HepG2 (cell line): ENCODE measurements at regions not wholly inside any gene's neighbourhood (a gene's known extent, or its start where the extent isn't known, plus 50 kb on each side); places are given as distances from the start of the nearest gene placed in this dataset.

Source experiments
- ATAC-seq: fragments of 200-7000 bp; cut with Tn5 transposase; 3 replicates; pipeline ENCODE4 v1.9.1; 2020; ENCODE audit warnings: mild to moderate bottlenecking, moderate library complexity
- BruUV-seq: library from RNA; stranded (reverse); fragments of 400-500 nt; replicated peaks from 2 replicates; lab custom pipeline; 2021; lab: Mats Ljungman, UMichigan
- CTCF ChIA-PET: fragments of 300-600 bp; formaldehyde crosslinking; extraction: SDS; loops from one replicate; lab custom pipeline; 2021; ENCODE audit warnings: low total read pairs, inconsistent platforms, low intra/inter-chr PET ratio; lab: Yijun Ruan, JAX
- POLR2A ChIA-PET: fragments of 350-600 bp; sonication (Branson Sonifier 250); formaldehyde crosslinking; loops from one replicate; lab custom pipeline; 2020; ENCODE audit warnings: antibody characterized with exemption, inconsistent platforms; lab: Yijun Ruan, JAX
- DNase-seq: peaks from one replicate; pipeline ENCODE4 v3.0.0-alpha.2; 2015; ENCODE audit warnings: low spot score
- FAIRE-seq: peaks from 3 replicates; lab custom pipeline; 2011; peaks lifted over from hg19 to GRCh38; lab: Jason Lieb, UNC
- H2AFZ ChIP-seq: one replicate; pipeline ENCODE4 v1.6.1; 2011; ENCODE audit warnings: low read length, inconsistent platforms
- H3K27ac ChIP-seq: fragments of 300-600 bp; 3 replicates; pipeline ENCODE4 v1.8.0; 2011; ENCODE audit warnings: mixed run types, mild to moderate bottlenecking, mixed read lengths, low read length, inconsistent platforms; ENCODE audit not compliant: insufficient read depth; ENCODE audit errors: extremely low read length
- H3K27me3 ChIP-seq, 2 experiments: fragments of 200-600 bp in 1 of 2; 2 replicates in 1 of 2; 3 replicates in 1 of 2; pipeline versions ENCODE4 v1.6.0 to v1.8.0; 2011; ENCODE audit warnings: low read length in 2 of 2, mild to moderate bottlenecking in 2 of 2, moderate library complexity in 2 of 2, inconsistent platforms in 1 of 2; ENCODE audit not compliant: insufficient read depth in 2 of 2, control insufficient read depth in 1 of 2
- H3K36me3 ChIP-seq, 2 experiments: fragments of 200-600 bp in 1 of 2; replicated peaks in 1 of 2; 2 replicates in 1 of 2; 3 replicates in 1 of 2; pipeline versions ENCODE4 v1.5.1 to v1.8.0; 2011; ENCODE audit warnings: low read length in 2 of 2, inconsistent platforms in 1 of 2; ENCODE audit not compliant: insufficient read depth in 2 of 2, control insufficient read depth in 1 of 2
- H3K4me1 ChIP-seq: 2 replicates; pipeline ENCODE4 v1.5.1; 2012; ENCODE audit warnings: low read length, inconsistent platforms; ENCODE audit not compliant: insufficient read depth
- H3K4me2 ChIP-seq: 2 replicates; pipeline ENCODE4 v1.6.0; 2011; ENCODE audit warnings: low read depth, low read length, inconsistent platforms
- H3K4me3 ChIP-seq, 3 experiments: fragments of 200-600 bp in 1 of 3; sonication (generic), shearing (Covaris generic) in 1 of 3; replicated peaks in 1 of 3; 2 replicates each; pipeline ENCODE4 v1.5.1; 2011 to 2016; ENCODE audit warnings: low read length in 3 of 3, inconsistent platforms in 2 of 3, low read depth in 2 of 3, mild to moderate bottlenecking in 2 of 3, control low read depth in 1 of 3, mixed read lengths in 1 of 3; ENCODE audit not compliant: insufficient read depth in 1 of 3
- H3K79me2 ChIP-seq: one replicate; pipeline ENCODE4 v1.6.1; 2011; ENCODE audit warnings: low read length, inconsistent platforms; ENCODE audit not compliant: insufficient read depth
- H3K9ac ChIP-seq: 2 replicates; pipeline ENCODE4 v1.6.0; 2011; ENCODE audit warnings: mild to moderate bottlenecking, low read depth, low read length, inconsistent platforms; ENCODE audit not compliant: insufficient read depth
- H3K9me3 ChIP-seq: 2 replicates; pipeline ENCODE4 v1.5.1; 2012; ENCODE audit warnings: mild to moderate bottlenecking, low read length
- H4K20me1 ChIP-seq: 2 replicates; pipeline ENCODE4 v1.6.0; 2011; ENCODE audit warnings: inconsistent platforms, mild to moderate bottlenecking, low read length, moderate library complexity; ENCODE audit not compliant: insufficient read depth
- ATF2 ChIP-seq: sonication (generic); formaldehyde crosslinking; IDR thresholded peaks from 2 replicates; pipeline ENCODE4 v1.4.0; 2020; ENCODE audit warnings: missing genetic modification reagents
- CHD2 ChIP-seq: IDR thresholded peaks from 2 replicates; pipeline ENCODE4 v1.6.1; 2011; ENCODE audit warnings: low read depth, low read length, improper control_type of control experiment
- CTCF ChIP-seq: sonication (generic); formaldehyde crosslinking; IDR thresholded peaks from 2 replicates; pipeline ENCODE4 v1.5.0; 2020; ENCODE audit warnings: mild to moderate bottlenecking, missing genetic modification reagents, moderate library complexity
- NR0B2 ChIP-seq: sonication (generic); formaldehyde crosslinking; IDR thresholded peaks from 2 replicates; pipeline ENCODE4 v1.4.0; 2020; ENCODE audit warnings: mild to moderate bottlenecking, missing genetic modification reagents
- SMC3 ChIP-seq: IDR thresholded peaks from 2 replicates; pipeline ENCODE4 v1.6.1; 2011; ENCODE audit warnings: low read length, improper control_type of control experiment
- SP5 ChIP-seq: IDR thresholded peaks from 2 replicates; pipeline ENCODE4 v1.6.1; 2016; ENCODE audit warnings: low read depth, borderline replicate concordance
- TMF1 ChIP-seq: sonication (generic); formaldehyde crosslinking; IDR thresholded peaks from 2 replicates; pipeline ENCODE4 v1.8.1; 2022; ENCODE audit warnings: low read depth, missing genetic modification reagents
- ZNF205 ChIP-seq: IDR thresholded peaks from 2 replicates; pipeline ENCODE4 v1.6.1; 2018; ENCODE audit warnings: missing biosample characterization, missing genetic modification reagents
- ZNF775 ChIP-seq: sonication (generic); formaldehyde crosslinking; IDR thresholded peaks from 2 replicates; pipeline ENCODE4 v1.4.0; 2020; ENCODE audit warnings: missing genetic modification reagents, mild to moderate bottlenecking, moderate library complexity, borderline replicate concordance
- WGBS: methylation state at CpG from one replicate; pipeline ENCODE4 v1.1.6; 2017; ENCODE audit warnings: low lambda C conversion rate; 5-methylcytosine and 5-hydroxymethylcytosine counted together
- in situ Hi-C: cut with HindIII; loops from 2 replicates; pipeline ENCODE4 v1.10.0; 2017; ENCODE audit warnings: low pct_unique_long_range_greater_than_20kb; ENCODE audit not compliant: extremely low pct_ligation_motif_present
- intact Hi-C: fragments of 100-400 bp; cut with micrococcal nuclease; formaldehyde crosslinking; loops from one replicate; pipeline ENCODE4 v1.10.0; 2022; ENCODE audit not compliant: unreplicated experiment

- no peaks in the 10 kb centered on the region for H3K36me3 ChIP-seq
- WGBS = 15% methylated on average over 5 of the region's 5 CpGs
- H3K4me2 ChIP-seq = no peak overlapping the region
- no peaks in the 10 kb centered on the region for H3K9me3 ChIP-seq
- no peaks in the 10 kb centered on the region for H4K20me1 ChIP-seq
- in situ Hi-C loops (no loop called here), intact Hi-C loops (no loop called here)
- no TSS peak for BruUV-seq
- ChIA-PET POLR2A (no interaction called here), CTCF (no interaction called here)
- no peak overlapping the region for H2AFZ ChIP-seq
- no peaks in the 10 kb centered on the region for H3K79me2 ChIP-seq
- peak; percentile 90 for ATAC-seq
- peak; percentile 6 for DNase-seq
- H3K27ac ChIP-seq = no peak overlapping the region
- no peak overlapping the region for H3K4me3 ChIP-seq
- peak; percentile 49 for FAIRE-seq
- H3K9ac ChIP-seq = no peak overlapping the region
- no peak for TF ChIP-seq NR0B2 (CRISPR knock-in tag)
- TF ChIP-seq TMF1 (CRISPR knock-in tag) = no peak
- peak; percentile 36 for TF ChIP-seq CTCF (CRISPR knock-in tag)
- TF ChIP-seq SMC3 = peak; percentile 38; the same call in 1 of the 2 replicates
- TF ChIP-seq, all 625 proteins: peak for 2
- Histone ChIP-seq H3K4me1 (no peaks in the 10 kb centered on the region), H3K27me3 (no peaks in the 10 kb centered on the region)
Observed at GRCh38 chr2:12606472-12607000, 110.2 kb upstream of the TRIB2 start.

GRCh38 chr2:12607971-12608370 lies 108.8 kb upstream of the TRIB2 start:
- H4K20me1 ChIP-seq = no peaks in the 10 kb centered on the region
- H3K79me2 ChIP-seq = no peaks in the 10 kb centered on the region
- CTCF ChIA-PET = no interaction called here
- no peaks in the 10 kb centered on the region for H3K4me1 ChIP-seq
- H3K4me3 ChIP-seq = no peak overlapping the region
- no peaks in the 10 kb centered on the region for H3K27me3 ChIP-seq
- intact Hi-C loops (no loop called here), in situ Hi-C loops (no loop called here)
- H3K9me3 ChIP-seq = no peaks in the 10 kb centered on the region
- no peak overlapping the region for H3K27ac ChIP-seq
- no peak overlapping the region for H2AFZ ChIP-seq
- POLR2A ChIA-PET = no interaction called here
- no peak overlapping the region for H3K4me2 ChIP-seq
- DNase-seq (no peak), FAIRE-seq (no peak), ATAC-seq (no peak)
- no peaks in the 10 kb centered on the region for H3K36me3 ChIP-seq
- no peak for TF ChIP-seq ZNF775 (CRISPR knock-in tag)
- TF ChIP-seq ZNF205 (CRISPR knock-in tag) = no peak
- TF ChIP-seq CHD2 = no peak
- TF ChIP-seq ATF2 (CRISPR knock-in tag) = no peak
- TF ChIP-seq SP5 (CRISPR knock-in tag) = no peak
- WGBS = 57% methylated on average over 3 of the region's 3 CpGs
- no peak overlapping the region for H3K9ac ChIP-seq
- BruUV-seq = no TSS peak
